HG02943 (cell line): ENCODE measurements at regions not wholly inside any gene's neighbourhood (a gene's known extent, or its start where the extent isn't known, plus 50 kb on each side); places are given as distances from the start of the nearest gene placed in this dataset.
"Not testable (repeated sequence)": the region's sequence is repeated elsewhere in the genome, so short reads cannot be mapped to it uniquely, and the experiment has no call there.

Experiments used
- ATAC-seq: cut with Tn5 transposase; IDR thresholded peaks from one replicate; pipeline ENCODE4 v1.9.1; 2021; ENCODE audit warnings: mild to moderate bottlenecking, low read depth, moderate library complexity; ENCODE audit not compliant: unreplicated experiment

- ATAC-seq: no peak
Observed at GRCh38 chr1:234836045-234836681, 226.2 kb upstream of the IRF2BP2 start.

- ATAC-seq: no peak
Observed at GRCh38 chr1:234835239-234835638, 225.3 kb upstream of the IRF2BP2 start.

- ATAC-seq: no peak
Observed at GRCh38 chr1:234833646-234834045, 223.7 kb upstream of the IRF2BP2 start.

DNA sequence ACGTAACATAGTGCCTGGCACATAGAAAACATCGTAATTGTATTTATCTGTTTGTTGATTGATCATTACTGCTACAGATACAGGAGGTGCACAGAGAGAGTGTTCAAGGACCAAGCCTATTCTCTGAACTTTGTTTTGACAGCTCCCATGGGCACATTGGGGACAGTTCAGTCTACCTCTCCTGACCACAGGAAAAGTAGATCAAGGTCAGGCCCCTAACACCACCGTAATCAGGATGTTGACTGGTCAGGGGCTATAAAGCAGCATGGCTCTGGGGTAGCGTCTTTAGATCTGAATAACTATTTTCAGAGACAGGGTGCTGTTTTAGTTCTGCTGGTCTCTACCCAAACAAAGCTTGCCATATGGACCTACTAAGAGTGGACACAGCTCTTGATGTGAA lies 223.1 kb upstream of the IRF2BP2 start:
- no peak for ATAC-seq

DNA sequence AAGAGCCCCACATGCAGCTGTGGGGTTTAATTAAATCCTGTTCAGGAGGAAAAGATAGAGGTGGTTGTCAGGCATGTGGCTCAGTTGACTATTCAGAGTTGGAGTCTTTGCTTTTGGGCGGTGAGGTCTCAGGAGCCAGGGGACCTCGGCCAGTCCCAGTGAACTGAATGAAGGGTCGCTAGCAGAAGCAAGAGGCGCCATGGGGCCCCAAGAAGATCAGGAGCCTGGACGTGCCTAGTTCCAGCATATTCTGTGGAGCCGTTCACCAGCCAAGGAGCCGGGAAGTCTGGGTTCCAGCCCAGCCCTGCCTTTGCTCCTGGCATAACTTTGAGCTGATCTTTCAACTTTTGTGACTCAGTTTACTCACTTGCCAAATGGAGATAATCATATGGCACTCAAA lies 217.7 kb upstream of the IRF2BP2 start:
- no peak for ATAC-seq

- ATAC-seq: no peak
Observed at GRCh38 chr1:234827181-234827580, 217.2 kb upstream of the IRF2BP2 start.

DNA sequence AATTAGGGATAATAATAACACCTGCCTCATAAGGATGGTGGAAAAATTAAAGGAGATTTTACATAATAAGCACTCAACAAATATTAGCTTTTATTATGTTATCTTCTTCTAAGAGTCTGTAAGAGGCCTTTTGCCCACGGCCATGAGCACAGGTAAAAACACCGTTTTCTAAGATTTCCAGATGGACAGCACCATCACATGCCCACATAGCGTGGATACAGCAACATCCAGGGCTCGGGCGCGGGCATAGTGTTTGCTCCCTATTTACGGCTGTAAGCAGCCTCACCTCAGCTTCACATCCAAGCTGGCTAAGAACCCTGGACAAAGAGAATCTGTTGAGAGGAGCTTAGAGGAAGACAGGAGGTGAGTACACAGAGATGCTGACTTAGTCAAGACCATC lies 216.4 kb upstream of the IRF2BP2 start:
- ATAC-seq: no peak

- ATAC-seq: no peak
Observed at GRCh38 chr1:234825498-234826165, 215.7 kb upstream of the IRF2BP2 start.

- ATAC-seq: not testable (repeated sequence)
Observed at GRCh38 chr1:234824836-234825235, 214.9 kb upstream of the IRF2BP2 start.

DNA sequence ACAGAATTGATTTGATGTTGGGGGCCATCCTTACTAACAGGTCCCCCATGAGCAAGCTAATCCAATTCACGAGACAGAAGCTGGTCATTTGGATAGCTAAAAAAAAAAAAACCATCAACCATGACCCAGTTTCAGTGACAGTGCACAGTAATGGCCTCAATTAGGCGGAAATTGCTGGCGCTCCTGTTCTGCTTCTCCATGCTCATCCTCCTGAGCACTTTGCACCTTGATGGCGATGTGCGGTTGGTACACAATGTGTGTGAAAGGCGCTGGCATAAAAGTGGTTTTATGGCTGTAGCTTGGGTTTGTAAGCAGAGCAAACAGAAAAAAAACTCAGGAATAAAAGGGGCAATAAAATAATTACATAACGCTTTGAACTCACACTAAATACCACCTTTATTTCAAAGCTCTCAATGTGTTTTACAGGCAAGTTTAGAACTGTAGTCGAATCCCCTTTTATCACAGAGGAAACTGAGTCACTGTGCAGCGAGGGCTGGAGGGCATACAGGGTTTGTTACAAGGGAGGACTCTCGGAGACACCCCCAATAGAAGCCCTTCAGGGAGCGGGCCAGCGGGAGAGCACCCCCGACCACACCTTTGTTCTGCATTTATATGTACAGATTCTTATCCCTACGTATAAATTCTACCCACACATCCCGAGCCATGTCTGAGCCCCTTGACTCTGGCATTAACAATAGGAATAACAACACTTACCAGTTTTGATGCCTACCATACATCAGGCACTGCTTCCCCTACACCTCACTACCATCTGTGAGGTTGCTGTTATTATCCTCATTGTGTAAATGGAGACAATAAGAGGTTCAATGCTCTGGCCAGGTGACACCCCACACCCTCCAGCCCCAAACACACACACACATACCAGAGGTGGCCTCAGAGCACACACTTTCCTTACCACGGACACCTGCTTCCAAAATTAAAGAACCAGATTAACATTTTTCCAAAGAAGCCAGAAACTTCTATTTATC lies 213.5 kb upstream of the IRF2BP2 start:
- no peak for ATAC-seq

DNA sequence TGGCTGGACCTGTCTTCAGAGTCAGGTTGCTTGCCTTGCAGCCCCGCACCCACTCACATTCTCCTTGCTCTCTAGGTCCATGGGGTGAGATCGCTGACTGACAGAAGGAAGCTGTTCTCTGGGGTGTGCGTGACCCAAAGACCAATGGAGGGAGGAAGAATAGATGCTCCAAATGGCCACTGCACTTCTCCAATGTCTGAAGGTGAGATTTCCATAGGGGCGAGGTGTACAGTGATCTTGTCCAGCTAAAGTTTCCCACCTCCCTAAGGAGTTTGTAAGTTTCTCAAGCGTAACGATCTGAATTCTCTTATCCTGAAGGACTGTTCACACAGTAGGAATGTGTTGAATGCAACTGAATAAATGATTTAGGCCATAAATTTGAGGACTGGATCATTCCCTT lies 211.9 kb upstream of the IRF2BP2 start:
- no peak for ATAC-seq

GRCh38 chr1:234820597-234820996 lies 210.6 kb upstream of the IRF2BP2 start:
- ATAC-seq: no peak

DNA sequence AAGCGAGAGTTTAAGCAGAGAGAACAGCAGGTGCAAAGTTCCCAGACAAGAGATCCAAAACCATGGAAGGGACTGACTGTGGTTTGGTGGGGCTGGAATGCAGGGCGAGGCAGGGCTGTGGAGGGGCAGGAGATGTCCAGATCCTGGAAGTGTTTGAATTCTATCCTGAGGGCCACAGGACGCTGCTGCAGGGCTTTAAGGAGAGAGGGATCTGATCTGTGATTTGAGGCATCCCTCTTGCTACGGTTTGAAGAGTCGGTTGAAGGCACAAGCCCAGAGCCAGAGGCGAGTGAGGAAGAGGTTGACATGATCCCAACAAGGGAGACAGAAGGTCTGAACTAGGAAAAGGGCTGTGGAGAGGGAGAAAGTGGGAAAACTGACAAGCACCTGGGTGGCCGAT lies 209.9 kb upstream of the IRF2BP2 start:
- not testable (repeated sequence) for ATAC-seq

- not testable (repeated sequence) for ATAC-seq
Observed at GRCh38 chr1:234818040-234818387, 208.0 kb upstream of the IRF2BP2 start.

DNA sequence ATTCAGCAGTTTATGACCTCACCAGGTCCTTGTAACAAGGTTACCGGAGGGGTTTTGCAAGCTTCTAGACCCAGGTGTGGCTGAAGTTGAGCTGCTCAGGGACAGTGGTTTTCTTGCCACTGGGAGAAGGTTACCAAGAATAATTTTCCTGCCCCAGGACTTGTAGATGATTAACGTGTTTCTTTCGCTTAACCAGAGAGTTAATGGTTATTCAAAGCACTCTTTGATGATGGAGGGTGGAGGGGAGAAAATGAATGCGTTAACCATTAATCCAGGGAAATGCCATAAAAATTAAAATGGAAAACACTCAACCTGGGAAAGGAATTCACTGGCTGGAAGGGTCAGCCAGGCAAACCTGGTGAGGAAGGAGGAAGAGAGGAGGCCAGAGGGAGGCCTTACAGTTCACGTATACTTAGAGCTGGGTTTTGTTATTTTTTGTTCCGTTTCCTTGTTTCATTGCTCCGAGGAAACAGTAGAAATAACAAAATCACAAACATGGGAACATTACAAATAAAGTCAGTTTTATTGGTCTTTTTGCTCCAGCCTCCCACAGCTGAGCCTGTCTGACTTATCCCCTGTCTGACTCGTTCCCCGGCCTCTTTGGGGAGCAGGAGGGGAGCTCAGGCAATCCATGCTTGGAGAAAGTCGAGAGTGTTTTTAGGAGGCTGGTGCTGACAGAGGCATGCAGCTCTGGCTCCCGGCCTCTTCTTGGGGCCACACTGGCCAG lies 207.5 kb upstream of the IRF2BP2 start:
- not testable (repeated sequence) for ATAC-seq

DNA sequence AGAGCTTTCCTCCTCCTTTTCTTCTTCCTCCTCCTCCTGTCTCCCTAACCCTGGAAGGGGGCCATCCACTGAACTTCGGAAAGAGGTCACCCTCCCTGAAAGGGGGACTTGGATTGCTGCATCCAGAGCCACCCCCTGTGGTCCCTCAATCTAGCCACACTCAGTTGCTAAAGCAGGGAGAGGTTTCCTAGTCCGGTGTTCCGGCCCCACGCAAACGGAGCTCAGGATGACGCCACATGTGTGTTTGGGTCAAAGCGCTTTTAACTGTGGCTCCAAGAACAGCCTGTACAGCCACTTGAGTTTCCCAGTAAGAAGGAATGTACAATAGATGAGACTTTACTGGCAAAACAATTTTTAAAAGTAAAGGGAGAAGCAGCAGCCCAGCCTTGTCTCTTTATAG lies 206.9 kb upstream of the IRF2BP2 start:
- ATAC-seq: not testable (repeated sequence)

- ATAC-seq: not testable (repeated sequence)
Observed at GRCh38 chr1:234816186-234816851, 206.3 kb upstream of the IRF2BP2 start.

DNA sequence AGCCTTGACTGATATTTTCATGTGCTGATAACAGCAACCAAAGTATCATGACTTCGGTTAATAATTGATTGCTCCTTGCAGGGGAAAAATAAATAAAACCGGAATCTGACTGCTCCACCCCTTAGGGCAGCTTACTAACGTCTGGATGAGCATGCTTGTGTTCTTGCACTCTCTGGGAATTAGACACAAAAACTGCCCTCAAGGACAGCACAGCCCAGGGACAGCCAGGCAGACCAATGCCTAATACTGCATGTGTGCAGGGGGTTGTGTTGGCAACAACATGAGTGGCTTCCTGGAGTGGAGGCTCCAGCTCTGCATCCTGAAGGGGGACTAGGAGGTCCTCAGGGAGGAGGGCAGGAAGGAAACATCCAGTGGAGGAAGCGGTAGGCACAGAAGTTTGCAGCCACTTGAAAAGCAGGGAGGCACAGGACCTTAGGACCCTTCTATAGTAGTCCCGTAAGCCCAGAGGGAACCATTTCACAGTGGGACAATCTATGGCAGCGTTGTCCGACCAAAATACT lies 205.4 kb upstream of the IRF2BP2 start:
- ATAC-seq: not testable (repeated sequence)

DNA sequence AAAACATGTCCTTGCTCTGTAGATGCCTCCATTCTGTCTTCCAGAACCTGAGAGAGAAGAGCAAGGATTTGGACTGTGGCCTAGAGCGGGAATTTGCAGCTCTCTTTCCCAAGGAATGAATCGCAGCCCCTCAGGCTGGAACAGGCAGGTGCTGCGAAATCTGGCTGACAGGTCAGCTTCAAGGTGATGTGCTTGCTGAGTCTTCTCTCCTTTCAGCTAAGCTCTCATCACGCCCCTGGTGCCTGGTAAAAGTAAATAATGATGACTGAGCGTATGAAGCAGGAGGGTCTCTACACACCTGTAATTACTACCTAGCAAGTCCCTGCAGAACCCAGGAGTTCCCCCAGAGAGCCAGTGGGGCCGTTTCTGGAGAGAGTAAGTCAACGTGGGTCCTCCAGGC lies 204.3 kb upstream of the IRF2BP2 start:
- ATAC-seq: not testable (repeated sequence)

DNA sequence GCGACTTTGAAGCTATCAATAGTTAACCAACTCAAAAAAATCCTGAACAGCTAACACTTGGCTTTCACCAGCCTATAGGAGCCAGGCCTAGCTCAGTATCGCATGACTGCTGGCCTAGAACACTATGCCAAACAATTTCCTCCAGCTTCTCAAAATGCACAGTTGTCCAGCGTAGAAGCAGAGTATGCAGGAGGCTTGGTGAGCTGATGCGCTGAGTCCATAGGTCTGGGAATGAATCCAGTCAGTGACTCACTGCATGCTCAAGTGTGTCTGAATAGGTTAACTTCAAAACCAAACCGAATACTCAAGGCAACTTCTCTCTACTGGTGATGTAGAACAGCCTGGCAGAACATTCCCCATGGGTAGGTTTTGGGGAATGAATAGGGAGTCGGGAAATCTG lies 201.8 kb upstream of the IRF2BP2 start:
- not testable (repeated sequence) for ATAC-seq
